ENCODE measurements at regions not wholly inside any gene's neighbourhood (a gene's known extent, or its start where the extent isn't known, plus 50 kb on each side); places are given as distances from the start of the nearest gene placed in this dataset.

GRCh38 chr4:170675568-170676262 lies 586.0 kb upstream of the AADAT start:
- Histone ChIP-seq H3K4me1 (no peaks in the 10 kb centered on the region), H3K27me3 (ENCODE audit: control insufficient read depth, insufficient read depth, low read length) (no peaks in the 10 kb centered on the region), H3K9me3 (ENCODE audit: control insufficient read depth, low read length) (no peaks in the 10 kb centered on the region), H3K79me2 (no peaks in the 10 kb centered on the region), H3K36me3 (ENCODE audit: control insufficient read depth, insufficient read depth, low read length) (no peaks in the 10 kb centered on the region), H2AFZ (no peak overlapping the region), H3K4me2 (ENCODE audit: low read length) (no peak overlapping the region), H3K9ac (no peak overlapping the region), H3K4me3 (ENCODE audit: low read depth, low read length) (no peak overlapping the region), H3K27ac (no peak overlapping the region)
- no peak for TF ChIP-seq CTCF (IDR thresholded peaks at IDR 0.05)

- TF ChIP-seq CTCF (IDR thresholded peaks at IDR 0.05): no peak
- no peaks in the 10 kb centered on the region for H3K9me3 ChIP-seq (ENCODE audit: control insufficient read depth, low read length)
- no peak overlapping the region for H2AFZ ChIP-seq
- no peaks in the 10 kb centered on the region for H3K4me1 ChIP-seq
- H3K79me2 ChIP-seq: no peaks in the 10 kb centered on the region
- no peaks in the 10 kb centered on the region for H3K36me3 ChIP-seq (ENCODE audit: control insufficient read depth, insufficient read depth, low read length)
- H3K27ac ChIP-seq: no peak overlapping the region
- no peak overlapping the region for H3K4me3 ChIP-seq (ENCODE audit: low read depth, low read length)
- no peaks in the 10 kb centered on the region for H3K27me3 ChIP-seq (ENCODE audit: control insufficient read depth, insufficient read depth, low read length)
- no peak overlapping the region for H3K4me2 ChIP-seq (ENCODE audit: low read length)
- no peak overlapping the region for H3K9ac ChIP-seq
Observed at GRCh38 chr4:170674176-170674575, 584.4 kb upstream of the AADAT start.

- no peak overlapping the region for H3K4me2 ChIP-seq (ENCODE audit: low read length)
- no peak overlapping the region for H2AFZ ChIP-seq
- no peaks in the 10 kb centered on the region for H3K79me2 ChIP-seq
- no peaks in the 10 kb centered on the region for H3K27me3 ChIP-seq (ENCODE audit: control insufficient read depth, insufficient read depth, low read length)
- no peak overlapping the region for H3K27ac ChIP-seq
- no peak overlapping the region for H3K4me3 ChIP-seq (ENCODE audit: low read depth, low read length)
- no peaks in the 10 kb centered on the region for H3K4me1 ChIP-seq
- no peak overlapping the region for H3K9ac ChIP-seq
- no peak for TF ChIP-seq CTCF (IDR thresholded peaks at IDR 0.05)
- H3K36me3 ChIP-seq (ENCODE audit: control insufficient read depth, insufficient read depth, low read length): no peaks in the 10 kb centered on the region
- H3K9me3 ChIP-seq (ENCODE audit: control insufficient read depth, low read length): no peaks in the 10 kb centered on the region
Observed at GRCh38 chr4:170672381-170672965, 582.7 kb upstream of the AADAT start.

- Histone ChIP-seq H3K4me2 (ENCODE audit: low read length) (no peak overlapping the region), H3K27ac (no peak overlapping the region), H3K27me3 (ENCODE audit: control insufficient read depth, insufficient read depth, low read length) (no peaks in the 10 kb centered on the region), H3K79me2 (no peaks in the 10 kb centered on the region), H3K4me3 (ENCODE audit: low read depth, low read length) (no peak overlapping the region), H2AFZ (no peak overlapping the region), H3K36me3 (ENCODE audit: control insufficient read depth, insufficient read depth, low read length) (no peaks in the 10 kb centered on the region), H3K9me3 (ENCODE audit: control insufficient read depth, low read length) (no peaks in the 10 kb centered on the region), H3K4me1 (no peaks in the 10 kb centered on the region), H3K9ac (no peak overlapping the region)
- no peak for TF ChIP-seq CTCF (IDR thresholded peaks at IDR 0.05)
Observed at GRCh38 chr4:170671171-170671570, 581.4 kb upstream of the AADAT start.

- Histone ChIP-seq H3K4me1 (no peaks in the 10 kb centered on the region), H2AFZ (no peak overlapping the region), H3K4me2 (ENCODE audit: low read length) (no peak overlapping the region), H3K4me3 (ENCODE audit: low read depth, low read length) (no peak overlapping the region), H3K9me3 (ENCODE audit: control insufficient read depth, low read length) (no peaks in the 10 kb centered on the region), H3K27ac (no peak overlapping the region), H3K79me2 (no peaks in the 10 kb centered on the region), H3K9ac (no peak overlapping the region), H3K27me3 (ENCODE audit: control insufficient read depth, insufficient read depth, low read length) (no peaks in the 10 kb centered on the region), H3K36me3 (ENCODE audit: control insufficient read depth, insufficient read depth, low read length) (no peaks in the 10 kb centered on the region)
- TF ChIP-seq CTCF (IDR thresholded peaks at IDR 0.05): no peak
Observed at GRCh38 chr4:170667814-170668213, 578.1 kb upstream of the AADAT start.

All from parathyroid adenoma (tissue), 2 donors.